GM19351 (cell line): ENCODE measurements at regions not wholly inside any gene's neighbourhood (a gene's known extent, or its start where the extent isn't known, plus 50 kb on each side); places are given as distances from the start of the nearest gene placed in this dataset.
"Not testable (repeated sequence)": the region's sequence is repeated elsewhere in the genome, so short reads cannot be mapped to it uniquely, and the experiment has no call there.

ENCODE experiments used
- ATAC-seq: cut with Tn5 transposase; IDR thresholded peaks from one replicate; pipeline ENCODE4 v1.9.1; 2021; ENCODE audit warnings: mild to moderate bottlenecking, moderate library complexity; ENCODE audit not compliant: unreplicated experiment

DNA sequence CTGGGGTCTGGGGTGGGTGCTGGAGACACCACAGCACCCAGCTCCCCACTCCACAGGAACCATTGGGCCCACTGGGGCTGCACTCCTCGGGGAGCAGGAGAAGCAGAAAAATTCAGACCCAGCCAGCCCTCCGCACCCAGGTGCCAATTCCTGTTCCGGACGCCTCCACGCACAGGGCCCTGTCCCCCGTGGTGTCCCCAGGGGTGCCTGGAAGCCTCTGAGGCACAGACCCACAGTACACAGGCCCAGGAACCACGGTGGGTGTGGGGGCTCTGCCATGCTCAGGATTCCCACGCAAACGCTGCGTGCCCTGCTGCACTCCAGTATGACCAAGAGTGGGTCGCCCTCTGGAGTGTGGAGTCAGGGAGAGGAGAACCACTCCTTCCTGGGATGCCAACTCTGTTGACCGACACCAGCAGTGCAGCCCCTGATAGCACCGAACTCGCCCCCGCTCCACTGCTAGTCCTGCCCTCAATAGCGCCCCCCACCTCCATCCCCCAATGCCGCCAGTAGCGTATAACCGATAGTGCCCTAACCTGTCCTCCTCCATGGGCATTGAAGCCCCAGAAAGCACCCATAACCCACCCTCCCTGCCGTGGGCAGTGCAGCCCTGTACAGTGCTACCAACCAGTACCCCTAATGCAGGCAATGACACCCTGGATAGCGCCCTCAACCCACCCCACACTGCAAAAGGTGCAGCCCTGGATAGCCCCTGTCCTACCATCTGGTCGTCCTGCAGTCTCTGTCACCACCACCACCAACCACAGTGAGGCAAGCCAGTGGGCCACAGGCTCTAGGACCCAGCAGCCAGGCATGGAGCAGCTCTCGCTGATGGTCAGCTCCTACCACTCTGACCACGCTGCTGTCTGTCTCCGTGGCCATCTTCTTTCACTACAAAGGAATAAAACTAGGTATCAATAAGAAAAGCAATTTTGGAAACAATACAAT is 2877.2 kb downstream of the RPIA start:
- ATAC-seq = not testable (repeated sequence)

DNA sequence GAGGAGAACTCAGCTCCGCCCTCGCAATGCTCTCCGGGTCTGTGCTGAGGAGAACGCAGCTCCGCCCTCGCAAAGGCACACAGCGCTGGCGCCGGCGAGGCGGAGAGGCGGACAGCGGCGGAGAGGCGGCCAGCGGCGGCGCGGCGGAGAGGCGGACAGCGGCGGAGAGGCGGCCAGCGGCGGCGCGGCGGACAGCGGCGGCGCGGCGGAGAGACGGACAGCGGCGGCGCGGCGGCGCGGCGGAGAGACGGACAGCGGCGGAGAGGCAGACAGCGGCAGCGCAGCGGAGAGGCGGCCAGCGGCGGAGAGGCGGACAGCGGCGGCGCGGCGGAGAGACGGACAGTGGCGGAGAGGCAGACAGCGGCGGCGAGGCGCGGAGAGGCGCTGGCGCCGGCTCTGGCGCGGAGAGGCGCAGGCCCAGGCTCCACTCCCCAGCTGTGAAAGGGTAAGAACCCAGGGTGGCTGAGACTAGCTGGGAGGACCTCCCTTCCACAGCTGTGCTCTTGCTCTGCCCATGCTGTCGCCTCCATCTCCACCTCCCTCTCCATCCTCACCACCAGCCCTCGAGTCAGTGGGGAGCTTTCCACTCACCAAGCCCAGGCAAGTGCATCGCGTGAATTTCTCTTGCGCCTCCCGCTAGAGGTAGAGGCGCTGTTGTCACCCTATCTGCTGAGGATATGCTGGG is 2879.9 kb downstream of the RPIA start:
- ATAC-seq = not testable (repeated sequence)

DNA sequence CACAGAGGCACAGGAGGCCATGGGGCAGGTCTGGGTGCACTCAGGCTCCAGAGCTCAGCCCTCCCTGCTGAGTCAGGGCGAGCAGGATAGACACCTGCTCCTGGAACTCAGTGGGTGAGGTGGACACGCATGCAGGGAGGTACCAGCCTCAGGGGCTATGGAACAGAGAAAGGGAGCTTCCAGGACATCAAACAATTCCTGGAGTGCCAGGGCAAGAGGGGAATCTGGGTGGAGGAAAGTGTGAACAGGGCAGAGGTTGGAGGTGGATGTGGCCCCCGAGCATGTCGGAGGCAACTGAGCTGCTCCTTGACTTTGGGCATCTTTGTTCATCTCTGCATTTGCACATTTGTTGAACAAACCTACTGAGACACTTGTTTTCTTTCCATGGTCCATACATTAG is 2881.5 kb downstream of the RPIA start:
- not testable (repeated sequence) for ATAC-seq

DNA sequence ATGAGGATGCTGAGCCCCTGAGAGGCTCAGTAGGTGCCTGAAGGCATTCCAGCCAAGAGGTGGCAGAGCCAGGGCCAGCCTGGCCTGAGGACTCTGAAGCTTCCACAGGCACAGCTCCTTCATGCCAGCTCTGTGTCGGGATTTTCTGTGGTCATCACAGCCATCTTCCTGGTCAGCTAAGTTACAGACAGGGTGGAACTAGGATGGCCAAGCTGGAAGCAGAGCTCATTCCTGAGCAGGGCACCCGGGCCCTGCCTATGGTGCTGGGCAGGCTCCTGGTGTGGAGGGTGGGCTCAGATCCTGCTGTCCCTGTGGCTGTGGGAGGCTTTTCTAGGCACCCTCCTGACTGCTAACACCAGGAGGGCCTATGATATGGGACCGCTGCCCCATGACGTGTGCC is 2882.3 kb downstream of the RPIA start:
- not testable (repeated sequence) for ATAC-seq

DNA sequence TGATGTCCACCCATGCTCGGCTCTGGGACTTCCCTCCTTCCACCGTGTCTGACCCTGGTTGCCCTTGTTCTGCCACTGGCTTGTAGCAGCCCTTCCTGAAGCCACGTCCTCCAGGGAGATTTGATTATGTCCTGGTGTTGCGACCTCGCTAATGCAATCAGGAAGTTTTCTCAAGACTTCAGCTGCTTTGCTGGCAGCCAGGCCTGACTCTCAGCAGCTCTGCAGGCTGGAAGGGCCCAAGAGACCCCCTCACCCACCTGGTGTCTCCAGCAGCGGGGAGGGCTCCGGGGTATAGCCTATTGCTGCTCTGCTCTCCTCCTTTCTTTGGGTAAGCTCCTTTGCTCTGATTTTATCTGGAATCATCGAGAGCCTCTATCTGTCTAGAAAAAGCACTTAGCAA is 2882.8 kb downstream of the RPIA start:
- ATAC-seq = not testable (repeated sequence)

DNA sequence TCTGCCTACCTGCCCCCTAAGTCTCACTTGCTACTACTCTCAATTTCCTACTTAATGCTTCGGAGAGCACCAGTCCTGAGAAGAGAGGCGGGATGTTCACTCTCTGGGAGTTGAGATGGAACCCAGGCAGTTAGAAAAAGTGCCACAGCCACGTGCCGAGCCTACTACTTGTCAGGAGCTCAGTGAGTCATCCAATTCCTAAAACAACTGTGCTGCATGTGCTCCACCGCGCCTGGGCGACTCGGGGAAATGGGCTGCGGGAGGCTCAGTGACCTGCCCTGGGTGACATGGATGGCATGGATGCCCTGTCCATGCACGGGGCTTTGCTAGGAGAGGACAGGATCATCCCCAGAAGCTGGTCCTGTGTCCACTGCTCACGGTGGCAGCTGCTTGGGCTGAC is 2884.2 kb downstream of the RPIA start:
- not testable (repeated sequence) for ATAC-seq

DNA sequence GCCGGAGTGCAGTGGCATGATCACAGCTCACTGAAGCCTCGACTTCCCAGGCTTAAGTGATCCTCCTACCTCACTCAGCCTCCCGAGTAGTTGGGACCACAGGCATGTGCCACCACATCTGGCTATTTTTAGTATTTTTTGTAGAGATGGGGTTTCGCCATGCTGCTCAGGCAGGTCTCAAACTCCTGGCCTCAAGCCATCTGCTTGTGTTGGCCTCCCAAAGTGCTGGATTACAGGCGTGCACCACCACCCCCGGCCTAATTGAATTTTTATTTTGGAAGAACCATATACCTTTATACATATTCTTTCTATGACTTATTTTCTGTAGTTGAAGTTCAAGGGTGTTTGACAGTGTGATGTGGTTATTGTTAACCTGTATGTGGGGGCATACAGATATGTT is 2885.9 kb downstream of the RPIA start:
- not testable (repeated sequence) for ATAC-seq

DNA sequence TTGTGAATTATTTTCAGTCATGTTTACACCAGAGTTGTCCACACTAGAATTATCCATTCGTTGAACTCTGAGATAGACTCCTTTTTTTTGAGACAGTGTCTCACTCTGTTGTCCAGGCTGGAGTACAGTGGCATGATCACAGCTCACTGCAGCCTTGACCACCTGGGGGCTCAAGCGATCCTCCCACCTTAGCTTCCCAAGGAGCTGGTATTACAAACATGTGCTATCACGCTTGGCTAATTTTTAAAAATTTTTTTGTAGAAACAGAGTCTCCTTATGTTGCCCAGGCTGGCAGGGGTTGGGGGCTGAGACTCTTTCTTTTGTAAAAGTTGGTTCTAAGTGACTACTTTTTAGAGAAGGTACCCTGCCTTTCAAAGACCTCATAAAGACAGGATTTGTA is 2887.2 kb downstream of the RPIA start:
- ATAC-seq = not testable (repeated sequence)

DNA sequence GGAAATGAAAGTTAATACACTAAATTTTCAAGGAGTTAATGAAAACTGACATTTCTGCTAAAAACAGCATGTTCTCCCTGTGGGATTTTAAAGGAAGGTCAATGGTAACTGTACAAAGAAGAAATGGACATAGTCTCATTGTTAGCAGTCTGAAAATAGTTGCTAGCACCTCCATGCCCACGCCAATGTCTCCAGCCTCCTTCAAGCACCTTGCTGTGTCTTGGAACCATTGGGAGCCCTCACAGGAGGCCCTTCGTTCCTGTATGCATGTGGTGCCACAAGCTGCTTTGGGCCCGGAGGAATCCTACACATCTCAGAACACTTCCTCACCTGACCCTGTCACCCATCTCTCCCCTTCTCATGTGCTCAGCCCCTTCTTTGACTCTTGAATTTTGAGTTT is 2888.1 kb downstream of the RPIA start:
- not testable (repeated sequence) for ATAC-seq

DNA sequence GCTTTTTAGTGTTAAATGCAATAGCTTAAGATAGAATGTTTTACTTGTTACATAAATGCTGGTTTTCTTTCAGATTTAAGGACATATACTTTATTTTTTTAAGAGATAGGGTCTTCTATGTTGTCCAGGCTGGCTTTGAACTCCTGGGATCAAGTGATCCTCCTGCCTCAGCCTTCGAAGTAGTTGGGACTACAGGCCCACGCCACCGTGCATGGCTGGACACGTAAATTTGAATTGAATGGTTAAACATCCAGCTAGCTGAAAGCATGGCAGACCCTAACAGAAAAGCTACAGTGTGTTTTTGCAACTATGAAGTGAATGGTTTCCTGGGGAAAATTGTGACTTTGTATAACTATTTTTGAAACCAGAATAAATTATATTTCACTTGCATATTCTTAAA is 2888.6 kb downstream of the RPIA start:
- ATAC-seq = not testable (repeated sequence)

DNA sequence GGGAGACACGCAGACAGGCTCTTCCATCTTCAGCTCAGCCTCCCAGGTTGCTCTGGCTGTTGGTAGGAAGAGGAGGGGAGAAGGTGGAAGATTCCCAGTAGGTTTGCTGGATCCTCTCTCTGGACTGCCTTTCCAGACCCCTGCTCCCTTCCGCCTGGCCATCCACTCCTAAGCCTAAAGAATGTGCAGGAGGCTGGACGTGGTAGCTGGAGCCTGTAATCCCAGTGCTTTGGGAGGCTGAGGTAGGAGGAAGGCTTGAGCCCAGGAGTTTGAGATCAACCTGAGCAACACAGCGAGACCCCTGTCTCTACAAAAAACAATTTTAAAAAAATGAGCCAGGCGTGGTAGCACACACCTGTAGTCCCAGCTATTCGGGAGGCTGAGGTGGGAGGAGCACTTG is 2895.6 kb downstream of the RPIA start:
- not testable (repeated sequence) for ATAC-seq

DNA sequence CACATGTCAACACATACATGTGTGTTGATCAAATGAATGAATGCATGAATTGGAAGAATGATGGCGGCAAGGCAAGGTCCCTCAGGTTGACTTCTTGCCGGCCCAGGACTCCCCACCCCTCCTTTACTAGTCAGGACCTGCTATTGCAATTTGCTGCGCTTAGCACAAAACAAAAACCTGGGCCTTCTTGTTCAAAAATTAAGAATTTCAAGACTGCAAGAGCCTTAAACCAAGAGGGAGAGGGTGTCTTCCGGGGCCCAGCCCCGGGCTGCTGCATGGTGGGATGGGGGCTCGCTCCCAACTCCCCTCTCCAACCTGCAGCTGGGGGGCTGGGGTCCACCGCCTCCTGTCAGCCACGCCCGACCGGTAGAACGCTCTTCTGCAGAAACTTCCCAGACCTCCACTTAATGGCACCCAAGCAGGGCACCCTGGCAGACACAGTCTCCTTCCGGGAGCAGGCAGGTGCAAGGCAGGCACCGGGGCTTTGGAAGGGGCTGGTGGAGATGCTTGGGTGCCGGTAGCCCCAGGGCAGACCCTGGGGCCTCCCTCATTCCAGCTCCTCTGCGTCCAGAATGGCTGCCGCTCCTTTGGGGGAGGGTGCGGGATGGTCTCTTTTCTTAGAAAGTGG is 2896.5 kb downstream of the RPIA start:
- not testable (repeated sequence) for ATAC-seq

DNA sequence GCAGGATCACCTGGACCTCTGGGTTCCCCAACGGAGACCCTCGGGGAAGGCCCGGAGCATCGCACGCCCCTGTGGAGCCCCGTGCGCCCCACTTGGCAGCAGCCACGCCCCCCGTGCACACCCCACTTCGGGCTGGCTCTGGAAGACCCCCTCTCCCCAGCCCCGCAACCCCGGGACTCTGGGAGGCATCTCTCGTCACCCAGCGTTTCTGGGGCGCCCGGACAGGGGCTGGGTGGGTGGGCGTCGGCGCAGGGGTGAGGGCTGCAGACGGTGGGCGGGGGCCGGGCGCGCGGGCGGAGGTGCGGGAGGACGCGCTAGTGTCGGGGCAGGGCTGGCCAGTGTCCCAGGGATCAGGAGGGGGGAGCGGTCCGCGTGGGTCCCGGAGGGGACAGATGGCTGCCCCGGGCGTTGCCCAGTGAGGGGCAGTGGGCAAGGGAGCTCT is 2897.3 kb downstream of the RPIA start:
- not testable (repeated sequence) for ATAC-seq

DNA sequence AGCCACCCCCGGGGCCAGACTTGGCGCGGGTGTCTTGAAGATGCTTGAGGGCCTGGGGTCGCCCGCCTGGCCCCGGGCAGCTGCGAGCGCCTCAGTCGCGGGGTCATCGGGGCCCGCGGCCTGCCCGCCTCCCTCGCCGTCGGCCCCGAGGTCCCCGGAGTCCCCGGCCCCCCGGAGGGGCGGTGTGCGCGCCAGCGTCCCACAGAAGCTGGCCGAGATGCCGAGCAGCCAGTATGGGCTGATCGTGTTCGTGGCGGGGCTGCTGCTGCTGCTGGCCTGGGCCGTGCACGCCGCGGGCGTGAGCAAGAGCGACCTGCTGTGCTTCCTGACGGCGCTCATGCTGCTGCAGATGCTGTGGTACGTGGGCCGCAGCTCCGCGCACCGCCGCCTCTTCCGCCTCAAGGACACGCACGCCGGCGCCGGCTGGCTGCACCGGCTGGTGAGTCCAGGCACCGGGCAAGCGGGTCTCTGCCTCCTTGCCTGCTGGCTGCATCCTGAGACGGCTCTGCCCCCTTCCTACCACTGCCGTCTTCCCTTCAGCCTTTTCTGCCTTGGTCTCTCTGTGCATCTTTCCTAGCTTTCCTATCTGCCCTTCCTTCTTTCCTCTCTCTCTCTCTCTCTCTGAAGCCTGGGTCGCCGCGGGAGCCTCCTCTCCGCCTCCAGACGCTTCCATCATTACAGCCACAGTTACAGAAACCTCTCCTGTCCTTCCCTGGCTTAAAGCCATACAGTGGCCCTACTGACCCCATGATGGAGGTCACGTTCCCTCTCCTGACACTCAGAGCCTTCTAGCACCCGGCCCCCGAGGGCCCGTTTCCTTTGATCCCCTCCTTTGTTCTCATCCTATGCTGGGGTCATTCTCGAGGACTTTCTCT is 2898.2 kb downstream of the RPIA start:
- ATAC-seq = not testable (repeated sequence)

DNA sequence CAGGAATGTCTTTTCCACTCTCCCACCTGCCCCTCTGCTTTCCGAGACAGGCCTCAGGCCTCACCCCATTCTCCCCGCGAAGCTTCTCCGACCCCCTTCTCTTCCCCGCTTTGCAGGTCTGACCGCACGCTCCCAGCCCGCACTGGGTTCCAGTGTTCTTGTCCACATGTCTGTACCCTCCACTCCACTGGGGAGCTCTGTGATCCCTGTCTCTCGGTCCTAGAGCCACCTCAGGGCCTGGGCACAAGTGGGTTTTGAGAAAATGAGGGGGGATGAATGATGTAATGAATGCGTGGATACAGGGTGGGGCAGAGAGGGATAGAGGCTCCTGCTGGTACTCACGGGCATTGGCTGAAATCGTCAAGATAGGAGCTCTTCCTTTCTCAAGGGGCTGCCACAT is 2898.9 kb downstream of the RPIA start:
- ATAC-seq = not testable (repeated sequence)

DNA sequence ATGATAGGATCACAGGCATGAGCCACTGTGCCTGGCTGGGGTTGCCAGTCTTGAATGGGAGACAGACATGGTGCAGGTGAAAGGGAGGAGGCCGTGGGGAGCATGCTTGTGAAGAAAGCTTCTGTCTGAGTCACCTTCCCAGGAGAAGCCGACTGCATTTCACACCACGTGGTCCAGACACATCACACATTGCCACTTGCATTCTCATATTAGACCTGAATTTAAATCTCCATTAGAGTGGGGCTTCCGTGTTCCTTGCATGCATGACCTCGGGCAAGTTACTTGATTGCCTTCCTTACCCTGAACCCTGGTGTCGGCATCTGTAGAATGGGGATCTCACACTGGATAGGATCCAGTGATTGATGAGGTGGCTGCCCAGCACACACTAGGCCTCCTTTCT is 2899.6 kb downstream of the RPIA start:
- ATAC-seq = not testable (repeated sequence)

DNA sequence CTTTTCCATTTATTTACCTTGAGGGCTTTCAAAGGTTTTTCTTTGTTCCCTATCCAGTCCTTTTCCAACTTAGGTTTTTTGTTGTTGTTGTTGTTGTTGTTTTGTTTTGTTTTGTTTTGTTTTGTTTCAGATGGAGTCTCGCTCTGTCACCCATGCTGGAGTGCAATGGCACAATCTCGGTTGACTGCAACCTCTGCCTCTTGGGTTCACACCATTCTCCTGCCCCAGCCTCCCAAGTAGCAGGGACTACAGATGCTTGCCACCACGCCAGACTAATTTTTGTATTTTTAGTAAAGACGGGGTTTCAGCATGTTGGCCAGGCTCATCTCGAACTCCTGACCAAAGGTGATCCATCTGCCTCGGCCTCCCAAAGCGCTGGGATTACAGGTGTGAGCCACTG is 2906.0 kb downstream of the RPIA start:
- ATAC-seq = not testable (repeated sequence)

DNA sequence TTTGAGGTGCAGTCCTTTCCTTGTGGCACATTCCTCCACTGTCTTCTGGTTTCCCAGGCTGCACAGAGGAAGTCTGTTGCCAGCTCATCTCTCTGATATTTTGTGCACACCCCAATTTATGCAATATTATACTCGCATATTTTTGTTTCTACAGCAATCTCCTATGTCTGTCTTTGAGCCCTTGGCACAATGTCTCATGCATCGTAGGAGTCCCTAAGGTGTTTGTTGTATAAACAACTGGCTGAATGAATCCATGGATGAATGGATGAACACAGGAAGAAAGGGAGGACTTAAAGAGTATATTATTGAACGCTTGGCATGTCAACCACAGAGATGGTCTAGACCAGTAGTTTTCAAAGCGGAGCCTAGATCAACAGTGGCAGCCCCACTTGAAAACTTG is 2907.0 kb downstream of the RPIA start:
- not testable (repeated sequence) for ATAC-seq

DNA sequence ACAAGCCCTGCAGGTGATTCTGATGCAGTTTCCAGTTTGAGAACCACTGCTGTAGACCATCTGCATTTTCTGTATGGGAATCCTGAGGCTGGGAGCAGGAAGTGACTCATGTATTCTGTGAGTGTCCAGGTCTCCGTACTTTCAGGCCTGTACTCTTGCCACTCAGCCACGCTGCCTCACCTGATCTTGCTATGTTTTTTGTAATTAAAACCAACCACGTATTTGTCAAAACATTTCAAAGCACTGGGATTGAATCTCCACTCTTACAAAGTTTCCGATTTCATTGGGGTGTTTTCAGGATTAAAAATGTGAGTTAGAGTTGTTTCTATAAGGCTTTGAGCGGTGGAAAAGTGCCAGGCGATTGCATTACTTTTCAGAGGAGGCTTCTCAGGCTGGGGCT is 2907.5 kb downstream of the RPIA start:
- ATAC-seq = not testable (repeated sequence)

DNA sequence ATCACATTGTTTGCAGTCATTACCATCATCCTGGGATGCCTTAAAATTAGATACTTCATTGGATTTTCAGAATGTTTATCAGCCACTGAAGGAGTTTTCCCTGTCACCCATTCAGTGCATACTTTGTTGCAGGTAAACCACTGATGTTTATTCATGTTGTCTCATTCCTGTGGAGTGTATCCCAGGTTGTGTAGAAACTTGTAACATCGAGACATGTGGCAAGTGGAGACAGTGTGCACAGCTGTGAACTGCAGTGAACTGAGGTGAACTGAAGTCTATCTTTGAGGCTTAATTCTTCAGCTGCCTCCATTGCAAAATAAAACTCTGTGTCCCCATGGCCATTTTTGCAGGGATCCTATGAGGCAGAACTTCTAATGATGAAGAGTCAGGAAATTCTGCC is 2911.4 kb downstream of the RPIA start:
- not testable (repeated sequence) for ATAC-seq
